GM11168 (cell line): ENCODE measurements at regions not wholly inside any gene's neighbourhood (a gene's known extent, or its start where the extent isn't known, plus 50 kb on each side); places are given as distances from the start of the nearest gene placed in this dataset.

ENCODE experiments used
- in situ Hi-C: fragments of 300-500 bp; cut with MboI; formaldehyde crosslinking; loops from one replicate; pipeline ENCODE4 v1.12.0; 2022; ENCODE audit warnings: low sequenced_read_pairs; ENCODE audit not compliant: unreplicated experiment

GRCh38 chr5:124869426-124870033 lies 123.1 kb upstream of the ZNF608 start:
- in situ Hi-C loops, result no loop called here

- in situ Hi-C loops, result no loop called here
Measured at GRCh38 chr5:124870070-124870469, 123.6 kb upstream of the ZNF608 start.

GRCh38 chr5:124871303-124871702 lies 124.9 kb upstream of the ZNF608 start:
- in situ Hi-C loops, result no loop called here

GRCh38 chr5:124872086-124872485 lies 125.6 kb upstream of the ZNF608 start:
- in situ Hi-C loops, result no loop called here

GRCh38 chr5:124872615-124873014 lies 126.2 kb upstream of the ZNF608 start:
- in situ Hi-C loops, result no loop called here

GRCh38 chr5:124873188-124873587 lies 126.7 kb upstream of the ZNF608 start:
- in situ Hi-C loops, result no loop called here

GRCh38 chr5:124873713-124874112 lies 127.3 kb upstream of the ZNF608 start:
- in situ Hi-C loops, result no loop called here

- in situ Hi-C loops, result no loop called here
Measured at GRCh38 chr5:124876566-124876965, 130.1 kb upstream of the ZNF608 start.

- in situ Hi-C loops, result no loop called here
Measured at GRCh38 chr5:124876983-124877382, 130.5 kb upstream of the ZNF608 start.

GRCh38 chr5:124877501-124878146 lies 131.2 kb upstream of the ZNF608 start:
- in situ Hi-C loops, result no loop called here

GRCh38 chr5:124878583-124879342 lies 132.3 kb upstream of the ZNF608 start:
- in situ Hi-C loops, result no loop called here

GRCh38 chr5:124880903-124881697 lies 134.7 kb upstream of the ZNF608 start:
- in situ Hi-C loops, result no loop called here

- in situ Hi-C loops, result no loop called here
Measured at GRCh38 chr5:124883681-124884080, 137.2 kb upstream of the ZNF608 start.

GRCh38 chr5:124884114-124884513 lies 137.7 kb upstream of the ZNF608 start:
- in situ Hi-C loops, result no loop called here

GRCh38 chr5:124885490-124885889 lies 139.1 kb upstream of the ZNF608 start:
- in situ Hi-C loops, result no loop called here

- in situ Hi-C loops, result no loop called here
Measured at GRCh38 chr5:124887223-124887622, 140.8 kb upstream of the ZNF608 start.

- in situ Hi-C loops, result no loop called here
Measured at GRCh38 chr5:124888050-124888506, 141.6 kb upstream of the ZNF608 start.

- in situ Hi-C loops, result no loop called here
Measured at GRCh38 chr5:124888622-124889485, 142.4 kb upstream of the ZNF608 start.

GRCh38 chr5:124889486-124889825 lies 143.0 kb upstream of the ZNF608 start:
- in situ Hi-C loops, result no loop called here

- in situ Hi-C loops, result no loop called here
Measured at GRCh38 chr5:124889850-124890249, 143.4 kb upstream of the ZNF608 start.
